Fibroblast of pulmonary artery (primary cell): ENCODE measurements at regions not wholly inside any gene's neighbourhood (a gene's known extent, or its start where the extent isn't known, plus 50 kb on each side); places are given as distances from the start of the nearest gene placed in this dataset.

Experiments used
- DNase-seq: peaks from one replicate; pipeline ENCODE4 v3.0.0-alpha.2; 2010; ENCODE audit warnings: low read depth
- H3K4me3 ChIP-seq: replicated peaks from 2 replicates; pipeline ENCODE4 v1.5.1; 2011; ENCODE audit warnings: low read depth, mild to moderate bottlenecking, control low read depth, low read length, moderate library complexity
- CTCF ChIP-seq: IDR thresholded peaks from 2 replicates; pipeline ENCODE4 v1.5.1; 2011; ENCODE audit warnings: mild to moderate bottlenecking, control low read depth, low read length, inconsistent platforms; ENCODE audit errors: missing control alignments

GRCh38 chr10:131792011-131792651 lies 108.7 kb upstream of the PPP2R2D start:
- DNase-seq, result no peak
- TF ChIP-seq CTCF, result no peak
- no peak overlapping the region for H3K4me3 ChIP-seq

DNA sequence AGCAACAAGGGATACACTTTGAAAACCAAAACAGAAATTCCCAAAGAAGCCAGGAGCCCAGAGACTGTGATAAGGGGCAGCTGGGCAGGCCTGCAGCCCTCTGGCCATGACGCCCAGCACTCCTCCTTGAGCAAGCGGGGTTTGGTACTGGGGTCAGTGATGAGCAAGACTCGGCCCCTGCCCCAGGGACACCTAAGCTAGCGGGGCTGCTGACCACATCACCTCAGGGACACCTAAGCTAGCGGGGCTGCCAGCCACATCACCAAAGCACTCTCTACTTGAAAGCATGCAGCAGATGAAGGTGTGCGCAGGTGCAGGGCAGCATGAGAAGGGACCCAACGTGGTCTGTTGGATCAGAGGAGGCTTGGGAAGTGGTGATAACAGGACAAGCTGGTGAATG lies 108.0 kb upstream of the PPP2R2D start:
- H3K4me3 ChIP-seq, result no peak overlapping the region
- no peak for DNase-seq
- TF ChIP-seq CTCF, result no peak

DNA sequence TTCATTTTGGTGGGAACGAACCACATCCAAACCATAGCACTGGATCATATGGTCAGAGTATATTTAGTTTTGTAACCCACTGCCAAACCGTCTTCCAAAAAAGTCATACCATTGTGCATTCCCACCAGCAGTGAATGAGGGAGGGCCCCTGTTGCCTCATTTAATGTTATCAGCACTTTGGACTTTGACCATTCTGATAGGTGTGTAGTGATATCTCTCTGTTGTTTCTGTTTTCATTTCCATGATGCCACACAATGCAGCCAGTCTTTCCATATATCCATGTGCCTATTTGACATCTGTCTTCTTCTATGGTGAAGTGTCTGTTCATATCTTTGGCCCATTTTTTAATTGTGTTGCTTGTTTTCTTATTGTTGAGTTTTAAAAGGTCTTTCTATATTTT lies 105.0 kb upstream of the PPP2R2D start:
- DNase-seq, result no peak
- no peak for TF ChIP-seq CTCF
- H3K4me3 ChIP-seq, result no peak overlapping the region

- no peak for DNase-seq
- no peak for TF ChIP-seq CTCF
- no peak overlapping the region for H3K4me3 ChIP-seq
These were observed 103.2 kb upstream of the PPP2R2D start for GRCh38 chr10:131797626-131798025.

DNA sequence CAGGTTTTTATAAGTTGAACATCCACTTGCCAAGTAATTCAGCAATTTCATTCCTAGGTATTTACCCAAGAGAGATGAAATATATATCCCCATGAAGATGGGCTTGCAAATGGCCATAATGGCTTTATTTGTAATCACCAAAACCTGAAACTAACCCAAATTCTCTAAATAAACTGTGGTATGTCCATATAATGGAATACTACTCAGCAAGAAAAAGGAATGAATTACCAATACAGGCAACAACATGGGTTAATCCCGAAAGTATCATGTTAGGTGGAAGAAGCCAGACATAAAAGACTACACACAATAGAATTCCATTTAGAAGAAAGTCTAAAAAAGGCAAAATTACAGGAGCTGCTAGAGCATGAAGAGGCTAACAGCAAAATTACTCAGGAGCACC lies 101.4 kb upstream of the PPP2R2D start:
- no peak for TF ChIP-seq CTCF
- H3K4me3 ChIP-seq, result no peak overlapping the region
- no peak for DNase-seq

- no peak for TF ChIP-seq CTCF
- no peak overlapping the region for H3K4me3 ChIP-seq
- no peak for DNase-seq
These were observed 98.5 kb upstream of the PPP2R2D start for GRCh38 chr10:131802156-131802915.

DNA sequence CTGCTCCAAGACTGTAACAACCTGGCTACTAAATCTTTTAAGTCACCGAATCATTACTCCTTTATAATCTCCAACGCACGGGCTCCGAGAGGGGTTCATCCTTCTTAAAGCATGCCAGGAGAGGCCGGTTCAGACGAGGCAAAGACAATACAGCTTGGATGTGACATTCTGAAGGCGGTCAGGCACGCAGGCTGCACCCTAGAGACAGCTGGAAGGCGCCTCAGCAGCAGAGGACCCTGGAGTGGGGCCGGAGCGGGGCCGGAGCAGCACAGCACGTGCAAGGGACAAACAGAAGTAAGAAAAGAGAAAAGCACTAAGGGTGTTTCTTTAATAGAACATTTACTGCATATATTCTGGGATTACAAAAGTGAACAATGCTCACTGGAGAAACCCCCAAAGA lies 97.8 kb upstream of the PPP2R2D start:
- no peak for TF ChIP-seq CTCF
- H3K4me3 ChIP-seq, result no peak overlapping the region
- no peak for DNase-seq
